HG03439 (cell line): ENCODE measurements at regions not wholly inside any gene's neighbourhood (a gene's known extent, or its start where the extent isn't known, plus 50 kb on each side); places are given as distances from the start of the nearest gene placed in this dataset.
"Not testable (repeated sequence)": the region's sequence is repeated elsewhere in the genome, so short reads cannot be mapped to it uniquely, and the experiment has no call there.

ENCODE experiments used
- ATAC-seq: cut with Tn5 transposase; IDR thresholded peaks from one replicate; pipeline ENCODE4 v1.9.1; 2021; ENCODE audit warnings: mild to moderate bottlenecking, moderate library complexity; ENCODE audit not compliant: unreplicated experiment

- no peak for ATAC-seq
Observed at GRCh38 chr9:10818206-10818605, 205.4 kb upstream of the PTPRD start.

- no peak for ATAC-seq
Observed at GRCh38 chr9:10835791-10836463, 223.1 kb upstream of the PTPRD start.

- ATAC-seq: no peak
Observed at GRCh38 chr9:10843151-10843550, 230.3 kb upstream of the PTPRD start.

- no peak for ATAC-seq
Observed at GRCh38 chr9:10855847-10856246, 243.0 kb upstream of the PTPRD start.

DNA sequence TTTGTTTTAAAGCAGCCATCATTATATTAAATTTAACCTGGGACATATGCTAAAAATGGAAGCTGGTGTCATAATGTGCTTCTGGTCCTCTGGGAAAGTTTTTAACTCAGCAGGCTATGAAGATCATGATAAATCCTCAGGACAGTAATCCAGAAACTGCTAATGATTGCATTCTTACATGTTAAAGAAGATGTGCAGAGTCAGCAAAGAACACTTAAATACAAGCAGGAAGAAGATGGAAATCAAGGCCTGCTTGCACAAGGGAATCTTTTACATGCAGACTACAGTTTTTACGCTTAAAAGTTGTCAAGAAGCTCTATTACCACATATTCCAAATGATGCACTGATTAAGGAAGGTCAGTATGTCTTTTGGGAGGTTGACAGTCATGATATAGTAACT, 246.0 kb upstream of the PTPRD start:
- ATAC-seq: no peak

GRCh38 chr9:10863476-10863875, 250.7 kb upstream of the PTPRD start:
- ATAC-seq: no peak

GRCh38 chr9:10867194-10867593, 254.4 kb upstream of the PTPRD start:
- ATAC-seq: no peak

DNA sequence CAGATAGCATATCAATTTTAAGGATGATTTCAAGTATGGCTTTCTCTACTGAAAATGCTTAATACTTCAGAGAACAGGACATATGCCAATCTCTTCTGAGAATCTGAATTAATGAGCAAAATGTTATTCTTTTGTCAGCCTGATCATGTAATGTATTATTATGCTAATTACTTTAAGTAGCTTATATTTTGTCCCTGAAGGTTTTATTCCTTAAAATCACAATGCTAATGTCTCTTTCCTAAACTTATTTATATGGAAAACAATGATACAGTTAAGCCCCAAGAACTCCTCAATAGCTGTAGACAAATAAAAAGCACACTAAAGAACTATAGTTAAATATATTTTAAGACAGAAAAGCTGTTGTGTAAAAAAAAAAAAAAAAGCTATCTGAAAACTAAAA, 256.9 kb upstream of the PTPRD start:
- no peak for ATAC-seq

DNA sequence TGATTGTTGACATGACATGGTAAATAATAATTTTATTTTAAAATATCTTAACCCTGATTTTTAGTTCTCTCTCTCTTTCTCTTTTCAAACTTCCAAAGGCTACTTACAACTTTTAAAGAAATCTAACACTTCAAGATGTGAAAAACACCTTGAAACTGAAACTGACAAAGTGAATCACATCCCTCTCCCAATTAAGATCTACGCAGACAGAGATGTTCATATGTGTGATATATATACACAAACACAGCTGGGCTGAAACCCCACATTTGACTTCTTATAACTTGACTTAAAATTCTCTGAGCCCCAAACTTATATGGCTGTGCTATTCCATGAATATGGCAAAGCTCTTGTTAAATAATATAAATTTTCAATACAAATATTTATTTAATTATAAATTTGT, 261.2 kb upstream of the PTPRD start:
- no peak for ATAC-seq

- ATAC-seq: no peak
Observed at GRCh38 chr9:10875752-10876151, 262.9 kb upstream of the PTPRD start.

DNA sequence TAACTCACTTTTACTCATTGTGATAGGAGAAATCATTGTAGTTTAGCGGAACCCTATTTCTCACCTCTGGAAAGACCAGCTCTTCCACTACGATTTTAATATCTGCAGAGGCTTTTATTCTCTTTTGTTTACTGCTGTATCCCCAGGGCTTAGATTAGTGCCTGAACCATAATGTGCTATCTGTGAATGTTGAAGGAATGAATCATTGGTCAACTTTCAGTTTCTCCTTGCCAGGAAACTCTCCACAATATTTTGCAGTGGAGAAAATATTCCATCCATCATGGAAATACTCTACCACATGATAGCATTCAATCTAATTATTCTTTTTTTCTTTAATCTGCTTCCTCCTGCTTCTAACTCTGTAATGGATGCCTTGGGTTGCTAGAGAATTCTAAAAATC, 263.5 kb upstream of the PTPRD start:
- no peak for ATAC-seq

DNA sequence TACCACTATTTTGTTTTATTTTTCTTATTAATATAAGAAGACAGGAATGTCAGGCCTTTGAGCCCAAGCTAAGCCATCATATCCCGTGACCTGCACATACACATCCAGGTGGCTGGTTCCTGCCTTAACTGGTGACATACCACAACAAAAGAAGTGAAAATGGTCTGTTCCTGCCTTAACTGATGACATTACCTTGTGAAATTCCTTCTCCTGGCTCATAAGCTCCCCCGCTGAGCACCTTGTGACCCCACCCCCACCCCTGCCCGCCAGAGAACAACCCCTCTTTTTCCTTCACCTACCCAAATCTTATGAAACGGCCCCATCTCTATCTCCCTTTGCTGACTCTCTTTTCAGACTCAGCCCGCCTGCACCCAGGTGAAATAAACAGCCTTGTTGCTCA, 277.5 kb upstream of the PTPRD start:
- ATAC-seq: not testable (repeated sequence)

GRCh38 chr9:10899509-10899908, 286.7 kb upstream of the PTPRD start:
- no peak for ATAC-seq

- no peak for ATAC-seq
Observed at GRCh38 chr9:10903969-10904368, 291.2 kb upstream of the PTPRD start.

- ATAC-seq: no peak
Observed at GRCh38 chr9:10910779-10911178, 298.0 kb upstream of the PTPRD start.

GRCh38 chr9:10911373-10911772, 298.6 kb upstream of the PTPRD start:
- no peak for ATAC-seq

DNA sequence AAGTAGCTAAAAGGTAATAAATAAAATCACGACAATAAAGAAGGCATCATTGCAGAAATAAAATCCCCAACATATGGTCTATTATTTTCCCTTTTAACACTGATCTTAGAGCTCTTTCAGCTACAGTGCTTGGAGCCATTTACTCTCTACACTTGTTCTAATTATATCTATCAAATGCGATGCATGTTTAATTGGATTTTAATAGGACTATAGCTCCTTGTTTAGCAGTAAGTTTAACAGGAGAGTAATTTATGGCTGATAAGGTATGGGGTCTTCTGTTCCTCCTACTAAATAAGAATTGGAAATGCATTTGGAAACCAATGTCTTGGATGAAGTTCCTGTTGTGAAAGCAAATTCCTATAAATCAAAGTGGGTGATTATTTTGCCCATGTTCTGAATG, 304.2 kb upstream of the PTPRD start:
- no peak for ATAC-seq

- no peak for ATAC-seq
Observed at GRCh38 chr9:10921671-10922070, 308.9 kb upstream of the PTPRD start.

GRCh38 chr9:10925896-10926295, 313.1 kb upstream of the PTPRD start:
- no peak for ATAC-seq

GRCh38 chr9:10928372-10928771, 315.6 kb upstream of the PTPRD start:
- no peak for ATAC-seq

GRCh38 chr9:10930081-10930480, 317.3 kb upstream of the PTPRD start:
- no peak for ATAC-seq

DNA sequence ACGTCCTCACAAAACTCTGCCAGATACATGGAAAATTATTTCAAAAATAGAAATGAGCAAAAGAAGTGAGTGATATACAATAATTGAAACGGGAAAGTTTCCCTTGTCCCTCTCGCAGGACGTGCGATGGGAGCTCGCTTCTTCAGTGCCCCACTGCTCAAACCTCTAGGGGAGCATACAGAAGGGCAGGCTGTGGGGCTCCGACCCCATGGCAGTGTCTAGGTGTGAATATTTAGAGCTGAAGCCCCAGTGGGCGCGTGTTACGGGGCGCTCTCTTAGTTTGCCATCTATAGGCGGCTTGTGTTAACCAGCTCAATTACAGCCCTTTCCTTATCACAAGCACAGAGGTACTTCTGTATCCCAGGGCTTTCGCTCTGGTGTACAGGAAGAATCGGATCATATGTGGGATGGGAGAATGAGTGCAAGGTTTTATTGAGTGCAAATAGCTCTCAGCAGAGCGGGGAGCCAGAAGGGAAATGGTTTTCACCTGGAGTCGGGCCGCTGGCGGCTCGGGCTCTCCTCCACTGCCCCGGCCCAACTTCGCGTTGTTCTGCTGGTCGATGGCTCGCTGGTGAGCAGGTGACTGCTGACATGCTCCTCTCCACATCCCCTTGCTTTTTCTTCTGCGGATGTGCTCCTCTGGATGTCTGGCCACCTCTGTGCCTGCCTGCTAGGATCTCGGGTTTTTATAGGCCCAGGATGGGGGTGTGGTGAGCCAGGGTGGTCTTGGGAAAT, 334.0 kb upstream of the PTPRD start:
- no peak for ATAC-seq

GRCh38 chr9:10957878-10958277, 345.1 kb upstream of the PTPRD start:
- no peak for ATAC-seq
